GM18505 (cell line): ENCODE measurements at regions not wholly inside any gene's neighbourhood (a gene's known extent, or its start where the extent isn't known, plus 50 kb on each side); places are given as distances from the start of the nearest gene placed in this dataset.

ENCODE experiments used
- ATAC-seq: cut with Tn5 transposase; IDR thresholded peaks from one replicate; pipeline ENCODE4 v1.9.1; 2021; ENCODE audit not compliant: unreplicated experiment
- POLR2A ChIP-seq: IDR thresholded peaks from 4 replicates; pipeline ENCODE4 v1.6.1; 2011; ENCODE audit warnings: borderline replicate concordance; ENCODE audit not compliant: insufficient read depth, insufficient read length; ENCODE audit errors: extremely low read depth

DNA sequence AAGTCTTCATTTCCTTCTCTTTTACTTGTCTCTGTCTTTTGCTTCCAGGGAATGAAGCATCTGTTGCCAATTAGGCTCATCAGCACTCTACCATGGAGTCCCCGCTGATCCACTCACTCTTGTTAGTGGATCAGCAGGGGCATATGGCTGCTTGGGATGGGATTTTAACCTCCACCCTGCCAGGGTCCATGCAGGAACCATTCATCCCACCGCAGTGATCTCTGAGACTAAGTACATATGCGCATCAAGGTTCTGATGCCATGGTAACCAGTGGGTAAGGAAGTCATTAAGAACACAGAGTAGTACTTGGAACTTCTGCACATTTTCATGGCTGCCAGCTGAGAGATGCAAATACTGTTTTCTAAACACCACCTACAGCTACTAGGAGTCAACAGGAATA, 374.0 kb upstream of the ALCAM start:
- no peak for ATAC-seq
- no peak for TF ChIP-seq POLR2A

GRCh38 chr3:105006164-105006563, 360.5 kb upstream of the ALCAM start:
- no peak for TF ChIP-seq POLR2A
- ATAC-seq = no peak

DNA sequence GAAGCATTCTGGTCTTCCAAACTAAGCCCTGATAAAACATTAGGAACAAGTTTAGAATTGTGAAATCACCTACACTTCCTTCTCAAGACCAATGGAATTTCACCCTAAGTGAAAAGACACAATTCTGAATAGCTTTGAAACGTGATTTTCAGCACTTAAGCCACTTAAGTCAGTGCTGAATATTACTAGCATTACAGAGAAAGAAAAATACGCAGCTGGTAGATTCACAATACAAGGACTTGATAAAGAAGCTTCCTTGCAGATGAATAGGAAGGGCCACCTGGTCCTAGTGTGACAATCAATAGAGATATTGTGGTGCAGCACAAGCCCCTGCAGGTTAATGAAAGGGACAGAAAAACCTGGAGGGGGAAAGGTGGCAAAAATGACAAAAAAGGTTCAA, 353.1 kb upstream of the ALCAM start:
- ATAC-seq = no peak
- no peak for TF ChIP-seq POLR2A

DNA sequence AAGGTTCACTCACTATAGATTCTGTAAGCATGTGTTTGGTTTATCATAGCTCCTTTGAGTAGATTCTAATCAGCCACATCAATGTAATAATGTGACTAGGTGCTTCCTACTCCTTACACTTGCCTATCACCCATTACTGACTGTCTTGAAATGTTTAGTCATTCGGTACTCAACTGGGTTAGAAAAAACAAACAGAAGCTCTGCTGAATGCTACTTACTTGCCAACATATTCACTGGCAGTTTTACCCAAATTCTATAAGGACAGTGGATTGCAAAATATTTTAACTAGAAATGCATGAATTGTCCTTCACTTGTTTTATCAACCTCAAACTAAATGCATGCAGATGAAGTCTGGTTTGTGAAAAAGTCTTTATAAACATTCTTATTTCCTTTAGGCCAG, 352.1 kb upstream of the ALCAM start:
- ATAC-seq = no peak
- no peak for TF ChIP-seq POLR2A

GRCh38 chr3:105022813-105023212, 343.9 kb upstream of the ALCAM start:
- no peak for TF ChIP-seq POLR2A
- no peak for ATAC-seq

DNA sequence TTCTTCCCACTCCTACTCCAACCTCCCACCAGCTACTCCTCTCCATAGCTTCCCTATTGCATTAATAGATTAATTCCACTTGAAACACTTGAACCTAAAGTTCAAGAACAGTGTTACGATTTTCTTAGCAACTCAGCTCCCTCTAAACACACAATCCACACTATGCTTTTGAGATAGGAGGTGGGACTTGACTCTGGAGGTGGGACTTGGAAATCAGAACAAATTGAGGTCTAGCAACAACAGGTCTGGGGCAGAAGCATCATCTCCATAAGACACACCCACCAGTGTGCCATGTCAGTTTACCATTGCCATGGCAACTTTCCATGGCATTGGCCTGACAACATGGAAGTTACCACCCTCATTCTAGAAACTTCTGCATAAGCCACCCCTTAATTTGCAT, 336.5 kb upstream of the ALCAM start:
- no peak for TF ChIP-seq POLR2A
- no peak for ATAC-seq

DNA sequence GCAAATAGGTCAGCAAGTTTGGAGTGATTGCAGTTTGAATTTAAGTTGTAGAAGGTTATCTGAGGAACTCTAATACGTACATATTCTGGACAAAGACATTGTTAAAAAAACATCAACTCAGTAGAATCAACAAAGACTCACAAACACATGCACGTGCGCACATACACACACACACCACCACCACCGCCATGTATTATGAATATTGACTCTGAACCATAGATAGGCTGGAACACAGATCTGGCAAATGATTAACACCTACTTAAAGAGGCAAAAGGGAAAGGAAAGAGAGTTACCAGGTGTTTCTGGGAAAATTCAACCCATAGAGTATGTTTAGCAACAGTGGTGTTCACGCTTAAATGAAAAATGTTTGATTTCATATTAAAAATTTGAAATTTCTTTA, 334.2 kb upstream of the ALCAM start:
- no peak for ATAC-seq
- no peak for TF ChIP-seq POLR2A

DNA sequence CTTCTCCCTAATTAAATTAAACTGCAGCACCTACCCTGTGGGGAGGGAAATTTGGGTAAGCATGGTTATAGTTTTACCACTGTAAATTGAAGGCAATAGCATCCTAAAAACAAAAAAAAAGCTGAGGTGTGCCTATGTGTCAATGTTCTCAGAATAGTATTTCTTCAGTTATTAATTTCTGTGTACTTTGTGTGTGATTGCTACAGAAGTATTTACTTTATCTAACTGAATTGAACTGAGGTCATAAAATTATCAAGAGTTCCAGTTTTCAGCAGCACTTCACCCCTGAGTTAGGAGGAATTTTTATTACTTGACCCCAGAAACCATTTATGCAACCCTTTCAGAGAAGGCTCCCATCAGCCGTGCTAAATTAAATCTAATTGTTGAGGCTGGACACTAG, 333.6 kb upstream of the ALCAM start:
- no peak for ATAC-seq
- TF ChIP-seq POLR2A = no peak

- no peak for TF ChIP-seq POLR2A
- ATAC-seq = no peak
Observed at GRCh38 chr3:105039004-105039403, 327.7 kb upstream of the ALCAM start.

GRCh38 chr3:105040026-105040622, 326.6 kb upstream of the ALCAM start:
- TF ChIP-seq POLR2A = no peak
- no peak for ATAC-seq

DNA sequence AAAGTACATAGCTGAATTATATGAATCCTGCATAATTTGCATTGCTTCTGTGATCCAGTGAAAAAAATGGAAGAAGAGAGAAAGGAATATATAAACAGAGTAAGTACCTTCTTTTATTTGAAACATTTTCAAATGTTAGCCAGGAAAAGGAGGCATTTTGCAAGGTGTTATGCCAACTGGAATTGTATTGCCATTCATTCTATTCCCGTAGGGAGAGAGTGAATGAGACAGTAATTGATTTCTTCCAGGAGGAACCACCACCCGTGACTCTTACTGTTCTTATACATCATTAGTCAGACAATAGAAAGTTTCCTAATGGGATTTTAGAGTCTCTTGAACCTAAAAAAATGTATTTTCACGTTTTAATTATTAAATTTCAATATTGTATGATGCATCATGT, 324.1 kb upstream of the ALCAM start:
- no peak for ATAC-seq

DNA sequence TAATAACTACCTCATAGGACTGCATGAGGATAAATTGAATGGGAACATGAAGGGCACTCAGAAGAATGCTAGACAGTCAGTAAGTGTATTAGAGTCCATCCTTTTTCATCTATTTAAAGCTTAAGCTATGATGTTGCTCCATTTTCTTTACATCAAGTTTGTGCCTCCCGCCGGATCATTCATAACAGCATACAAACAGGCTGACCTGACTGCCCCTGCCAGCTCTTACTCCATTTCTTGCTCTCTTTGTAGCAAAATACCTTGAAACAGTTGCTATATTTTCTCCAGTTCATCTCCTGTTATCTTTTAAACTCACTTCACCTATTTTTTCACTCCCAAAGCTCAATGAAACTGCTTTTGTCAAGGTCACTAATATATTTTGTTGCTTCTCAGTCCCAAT, 315.6 kb upstream of the ALCAM start:
- no peak for ATAC-seq
- TF ChIP-seq POLR2A = no peak

More for the DNA sequence above, 324.1 kb upstream of the ALCAM start:
- TF ChIP-seq POLR2A = no peak

- no peak for TF ChIP-seq POLR2A
- ATAC-seq = no peak
Observed at GRCh38 chr3:105051972-105052371, 314.7 kb upstream of the ALCAM start.

- no peak for ATAC-seq
- no peak for TF ChIP-seq POLR2A
Observed at GRCh38 chr3:105062853-105063252, 303.9 kb upstream of the ALCAM start.
